Lower leg skin (tissue), 3 donors: ENCODE measurements at regions not wholly inside any gene's neighbourhood (a gene's known extent, or its start where the extent isn't known, plus 50 kb on each side); places are given as distances from the start of the nearest gene placed in this dataset.

Experiments
- CTCF ChIP-seq, 3 donors: fragments of 450-650 bp; IDR thresholded peaks; one replicate each; pipeline ENCODE4 v1.5.1; 2016; ENCODE audit warnings: antibody characterized with exemption in 3 of 3, mild to moderate bottlenecking in 3 of 3, moderate library complexity in 2 of 3
- POLR2A ChIP-seq, 2 donors: fragments of 450-650 bp; IDR thresholded peaks; one replicate each; pipeline ENCODE4 v1.6.1; 2016 to 2017; ENCODE audit warnings: antibody characterized with exemption in 2 of 2, mild to moderate bottlenecking in 1 of 2, moderate library complexity in 1 of 2

GRCh38 chr18:10124967-10125366, 211.2 kb downstream of the VAPA start:
- TF ChIP-seq POLR2A (IDR thresholded peaks at IDR 0.05) (no peak), CTCF (IDR thresholded peaks at IDR 0.05) (no peak)
